Activated B cell treated with CpG ODN at 0.5 μM for 24 hours (primary cell): ENCODE measurements at regions not wholly inside any gene's neighbourhood (a gene's known extent, or its start where the extent isn't known, plus 50 kb on each side); places are given as distances from the start of the nearest gene placed in this dataset.
A peak's percentile ranks its signal among the peaks of the same experiment; 100 is the strongest.

ENCODE experiments used
- ATAC-seq: fragments of 200-7000 bp; cut with Tn5 transposase; one replicate; pipeline ENCODE4 v1.10.0; 2021; ENCODE audit warnings: low read depth, mild to moderate bottlenecking, moderate library complexity
- CTCF ChIA-PET: fragments of 350-600 bp; sonication (Branson Sonifier 250); formaldehyde crosslinking; loops from one replicate; lab custom pipeline; 2021; ENCODE audit warnings: antibody characterized with exemption; lab: Charles Lee
- POLR2A ChIA-PET: fragments of 350-600 bp; sonication (Branson Sonifier 250); formaldehyde crosslinking; loops from one replicate; lab custom pipeline; 2021; ENCODE audit warnings: antibody characterized with exemption; lab: Charles Lee
- DNase-seq: peaks from one replicate; pipeline ENCODE4 v3.0.0; 2022
- H3K27ac Mint-ChIP-seq: one replicate; pipeline ENCODE4 v1.8.0; 2020; ENCODE audit warnings: mixed read lengths
- H3K27me3 Mint-ChIP-seq: one replicate; pipeline ENCODE4 v1.8.0; 2021; ENCODE audit warnings: mixed read lengths
- H3K36me3 Mint-ChIP-seq: one replicate; pipeline ENCODE4 v1.8.0; 2021; ENCODE audit warnings: low read depth, mixed read lengths
- H3K4me1 Mint-ChIP-seq: one replicate; pipeline ENCODE4 v1.8.0; 2021; ENCODE audit warnings: mixed read lengths
- H3K4me3 Mint-ChIP-seq: one replicate; pipeline ENCODE4 v1.8.0; 2020; ENCODE audit warnings: mild to moderate bottlenecking, mixed read lengths
- H3K9me3 Mint-ChIP-seq: one replicate; pipeline ENCODE4 v1.8.0; 2020; ENCODE audit warnings: mixed read lengths
- intact Hi-C: fragments of 100-400 bp; cut with micrococcal nuclease; formaldehyde crosslinking; loops from one replicate; pipeline ENCODE4 v1.15.1; 2024
- TF ChIP-seq, protein P1 (sequence below): fragments of 200-600 bp; IDR thresholded peaks from one replicate; pipeline ENCODE4 v1.8.0; 2022; ENCODE audit warnings: antibody characterized with exemption, mild to moderate bottlenecking

- no peaks in the 10 kb centered on the region for H3K9me3 Mint-ChIP-seq
- no peaks in the 10 kb centered on the region for H3K36me3 Mint-ChIP-seq
- peak; percentile 61 for ATAC-seq
- TF ChIP-seq, protein P1, sequence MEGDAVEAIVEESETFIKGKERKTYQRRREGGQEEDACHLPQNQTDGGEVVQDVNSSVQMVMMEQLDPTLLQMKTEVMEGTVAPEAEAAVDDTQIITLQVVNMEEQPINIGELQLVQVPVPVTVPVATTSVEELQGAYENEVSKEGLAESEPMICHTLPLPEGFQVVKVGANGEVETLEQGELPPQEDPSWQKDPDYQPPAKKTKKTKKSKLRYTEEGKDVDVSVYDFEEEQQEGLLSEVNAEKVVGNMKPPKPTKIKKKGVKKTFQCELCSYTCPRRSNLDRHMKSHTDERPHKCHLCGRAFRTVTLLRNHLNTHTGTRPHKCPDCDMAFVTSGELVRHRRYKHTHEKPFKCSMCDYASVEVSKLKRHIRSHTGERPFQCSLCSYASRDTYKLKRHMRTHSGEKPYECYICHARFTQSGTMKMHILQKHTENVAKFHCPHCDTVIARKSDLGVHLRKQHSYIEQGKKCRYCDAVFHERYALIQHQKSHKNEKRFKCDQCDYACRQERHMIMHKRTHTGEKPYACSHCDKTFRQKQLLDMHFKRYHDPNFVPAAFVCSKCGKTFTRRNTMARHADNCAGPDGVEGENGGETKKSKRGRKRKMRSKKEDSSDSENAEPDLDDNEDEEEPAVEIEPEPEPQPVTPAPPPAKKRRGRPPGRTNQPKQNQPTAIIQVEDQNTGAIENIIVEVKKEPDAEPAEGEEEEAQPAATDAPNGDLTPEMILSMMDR: peak; percentile 81
- intact Hi-C loops: loop anchor here (1.0 to 10.0 kb wide), 6 partner anchors 97 to 763 kb away; no protein-coding TSS in a partner anchor
- no peak overlapping the region for H3K4me3 Mint-ChIP-seq
- ChIA-PET POLR2A (no interaction called here), CTCF (interaction anchor here (0.7 to 4.2 kb wide), 24 partner anchors 9 to 1091 kb away, joined by 3 to 84 read pairs (median 4); partner anchors contain the start of gene MTX2)
- peaks cover 11% of the 10 kb centered on the region for H3K27me3 Mint-ChIP-seq
- peak; percentile 62 for DNase-seq
- no peak overlapping the region for H3K27ac Mint-ChIP-seq
- peaks cover 4% of the 10 kb centered on the region for H3K4me1 Mint-ChIP-seq
Measured at GRCh38 chr2:176454893-176455815, 185.9 kb downstream of the MTX2 start.

GRCh38 chr2:176455816-176456291 lies 186.6 kb downstream of the MTX2 start:
- Mint-ChIP-seq H3K27ac (no peak overlapping the region), H3K27me3 (peaks cover 11% of the 10 kb centered on the region), H3K4me1 (peaks cover 4% of the 10 kb centered on the region), H3K36me3 (no peaks in the 10 kb centered on the region), H3K9me3 (no peaks in the 10 kb centered on the region), H3K4me3 (no peak overlapping the region)
- CTCF ChIA-PET: interaction anchor here (0.7 to 4.2 kb wide), 11 partner anchors 9 to 766 kb away, joined by 3 to 84 read pairs (median 10); no protein-coding TSS in a partner anchor
- intact Hi-C loops: loop anchor here (1.0 to 10.0 kb wide), 6 partner anchors 96 to 764 kb away; no protein-coding TSS in a partner anchor
- DNase-seq (no peak), ATAC-seq (no peak)
- TF ChIP-seq, protein P1: no peak
- POLR2A ChIA-PET: no interaction called here

DNA sequence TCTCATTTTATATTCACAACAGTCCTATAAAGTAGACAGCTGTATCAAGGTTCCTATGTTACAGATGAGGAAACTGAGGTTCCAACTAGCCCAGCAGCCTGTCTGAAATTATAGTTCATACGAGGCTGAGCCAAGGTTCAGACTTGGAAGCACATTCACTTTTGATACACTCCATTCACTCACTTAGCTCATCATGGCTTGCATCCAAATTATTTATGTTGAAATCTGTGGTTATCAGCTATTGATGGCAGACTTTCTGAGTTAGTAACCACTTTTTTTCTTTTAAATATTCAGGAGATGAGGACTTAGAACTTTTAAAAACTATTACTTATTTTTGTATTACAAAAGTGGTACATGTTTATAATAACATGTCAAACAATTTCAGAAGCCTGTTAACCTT lies 188.2 kb downstream of the MTX2 start:
- ATAC-seq (no peak), DNase-seq (no peak)
- Mint-ChIP-seq H3K4me3 (no peak overlapping the region), H3K27ac (no peak overlapping the region), H3K9me3 (no peaks in the 10 kb centered on the region), H3K4me1 (peaks cover 4% of the 10 kb centered on the region), H3K27me3 (peaks cover 14% of the 10 kb centered on the region), H3K36me3 (no peaks in the 10 kb centered on the region)
- intact Hi-C loops: loop anchor here (5.0 to 10.0 kb wide), 3 partner anchors 95 to 765 kb away; no protein-coding TSS in a partner anchor
- TF ChIP-seq, protein P1: no peak
- ChIA-PET CTCF (interaction anchor here (2.0 kb wide), 1 partner anchor 330 kb away, joined by 5 read pairs; no protein-coding TSS in a partner anchor), POLR2A (no interaction called here)

DNA sequence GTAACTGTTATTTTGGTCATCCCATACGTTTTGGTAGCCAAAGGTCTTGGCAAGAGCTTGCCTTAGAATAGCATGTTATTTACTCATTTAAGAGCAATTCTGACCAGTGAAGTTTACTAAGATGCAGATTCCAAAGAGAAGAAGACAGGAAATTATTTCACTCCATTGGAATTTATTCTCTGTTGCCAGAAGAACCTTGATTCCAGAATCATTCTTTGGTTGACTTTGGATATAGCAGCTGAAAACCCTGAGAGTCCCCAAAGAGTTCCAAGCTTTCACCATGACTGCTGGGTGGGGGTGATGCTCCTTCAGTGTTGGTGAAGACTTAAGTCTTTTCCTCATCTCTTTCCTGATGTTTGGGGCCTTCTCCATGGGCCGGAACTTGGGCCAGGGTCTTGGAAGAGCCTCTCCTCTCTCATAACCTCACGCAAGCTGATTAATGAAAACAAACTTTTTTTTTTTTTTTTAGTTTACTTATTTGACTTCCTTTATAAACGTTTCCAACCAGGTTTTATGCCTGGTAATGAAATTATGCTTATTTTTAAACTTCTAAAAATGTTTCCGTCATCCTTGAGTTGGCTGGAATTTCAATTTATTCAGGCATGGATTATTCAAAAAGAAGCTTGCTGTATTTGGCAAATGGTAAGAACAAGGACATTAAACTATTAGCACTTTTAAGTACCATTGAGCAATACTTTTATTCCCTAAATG lies 192.0 kb downstream of the MTX2 start:
- ATAC-seq (no peak), DNase-seq (no peak)
- Mint-ChIP-seq H3K4me1 (no peaks in the 10 kb centered on the region), H3K27ac (no peak overlapping the region), H3K27me3 (peaks cover 32% of the 10 kb centered on the region), H3K4me3 (no peak overlapping the region), H3K36me3 (no peaks in the 10 kb centered on the region), H3K9me3 (no peaks in the 10 kb centered on the region)
- TF ChIP-seq, protein P1: no peak
- intact Hi-C loops: no loop called here
- CTCF ChIA-PET: no interaction called here
- POLR2A ChIA-PET: no interaction called here
